Tibial nerve (tissue), 4 donors: ENCODE measurements at regions not wholly inside any gene's neighbourhood (a gene's known extent, or its start where the extent isn't known, plus 50 kb on each side); places are given as distances from the start of the nearest gene placed in this dataset.

ENCODE experiments used
- DNase-seq, 2 donors: peaks; one replicate each; pipeline ENCODE4 v3.0.0-alpha.2; 2019; ENCODE audit warnings: low spot score in 2 of 2
- H3K27ac ChIP-seq, 4 donors: fragments of 200-600 bp; sonication (generic) in 3 of 4; one replicate each; pipeline ENCODE4 v1.5.1; 2017 to 2019; ENCODE audit warnings: mild to moderate bottlenecking in 1 of 4
- H3K27me3 ChIP-seq, 2 donors: fragments of 200-600 bp; sonication (generic) in 1 of 2; one replicate each; pipeline versions ENCODE4 v1.5.1 to v1.6.0; 2017 to 2019
- H3K36me3 ChIP-seq, 3 donors: fragments of 200-600 bp; sonication (generic); one replicate each; pipeline ENCODE4 v1.5.1; 2018 to 2019
- H3K4me1 ChIP-seq, 4 donors: fragments of 200-600 bp; sonication (generic) in 3 of 4; one replicate each; pipeline ENCODE4 v1.5.1; 2017 to 2019
- H3K4me3 ChIP-seq, 4 donors: fragments of 200-600 bp; sonication (generic) in 3 of 4; one replicate each; pipeline ENCODE4 v1.5.1; 2017 to 2019; ENCODE audit warnings: mild to moderate bottlenecking in 1 of 4, moderate library complexity in 1 of 4
- H3K9me3 ChIP-seq, 4 donors: fragments of 200-600 bp; sonication (generic) in 3 of 4; one replicate each; pipeline ENCODE4 v1.5.1; 2017 to 2019
- CTCF ChIP-seq, 5 experiments: fragments of 200-600 bp in 3 of 5; fragments of 450-650 bp in 2 of 5; sonication (generic) in 3 of 5; IDR thresholded peaks; one replicate each; pipeline ENCODE4 v1.5.1; 2016 to 2019; ENCODE audit warnings: antibody characterized with exemption in 5 of 5, mild to moderate bottlenecking in 3 of 5, moderate library complexity in 2 of 5
- EP300 ChIP-seq, 2 donors: sonication (generic); formaldehyde crosslinking; IDR thresholded peaks; one replicate each; pipeline ENCODE4 v1.6.1; 2017; ENCODE audit warnings: antibody characterized with exemption in 2 of 2, mild to moderate bottlenecking in 1 of 2
- POLR2A ChIP-seq, 2 donors: fragments of 450-650 bp; IDR thresholded peaks; one replicate each; pipeline ENCODE4 v1.6.1; 2017; ENCODE audit warnings: antibody characterized with exemption in 2 of 2, mild to moderate bottlenecking in 2 of 2, moderate library complexity in 2 of 2
- WGBS, 2 donors: methylation state at CpG; one replicate each; pipeline ENCODE4 v1.1.5; 2018; 5-methylcytosine and 5-hydroxymethylcytosine counted together

- TF ChIP-seq CTCF (IDR thresholded peaks at IDR 0.05): no peak
- TF ChIP-seq POLR2A (IDR thresholded peaks at IDR 0.05): no peak
- no peak for TF ChIP-seq EP300 (IDR thresholded peaks at IDR 0.05)
- no peaks in the 10 kb centered on the region for H3K27me3 ChIP-seq
- H3K36me3 ChIP-seq: no peaks in the 10 kb centered on the region
- DNase-seq: no peak
- H3K9me3 ChIP-seq: no peaks in the 10 kb centered on the region
- no peak overlapping the region for H3K4me3 ChIP-seq
- peak overlapping the region in 2 of 4 donors; percentile 23 to 39 for H3K27ac ChIP-seq
- H3K4me1 ChIP-seq: peaks cover 0 to 17% (median 2%) of the 10 kb centered on the region in 4 donors
- 62 to 69% methylated on average over 3 of the region's 3 CpGs for WGBS, 2 donors
These were observed 1286.0 kb upstream of the GJE1 start for GRCh38 chr6:140846503-140847261.

GRCh38 chr6:140845701-140846100, 1287.0 kb upstream of the GJE1 start:
- no peak for TF ChIP-seq CTCF (IDR thresholded peaks at IDR 0.05)
- no peak for TF ChIP-seq POLR2A (IDR thresholded peaks at IDR 0.05)
- no peak for TF ChIP-seq EP300 (IDR thresholded peaks at IDR 0.05)
- DNase-seq: no peak
- H3K9me3 ChIP-seq: no peaks in the 10 kb centered on the region
- no peak overlapping the region for H3K4me3 ChIP-seq
- peaks cover 0 to 17% (median 2%) of the 10 kb centered on the region in 4 donors for H3K4me1 ChIP-seq
- H3K27me3 ChIP-seq: no peaks in the 10 kb centered on the region
- H3K27ac ChIP-seq: no peak overlapping the region
- H3K36me3 ChIP-seq: no peaks in the 10 kb centered on the region
- WGBS, 2 donors: 70 to 77% methylated on average over 1 of the region's 1 CpG

- DNase-seq: no peak
- 63 to 64% methylated on average over 3 of the region's 3 CpGs for WGBS, 2 donors
- Histone ChIP-seq H3K4me1 (peaks cover 0 to 14% (median under 1%) of the 10 kb centered on the region in 4 donors), H3K36me3 (no peaks in the 10 kb centered on the region), H3K4me3 (no peak overlapping the region), H3K9me3 (no peaks in the 10 kb centered on the region), H3K27me3 (no peaks in the 10 kb centered on the region), H3K27ac (no peak overlapping the region)
- TF ChIP-seq CTCF (IDR thresholded peaks at IDR 0.05): no peak
- no peak for TF ChIP-seq EP300 (IDR thresholded peaks at IDR 0.05)
- no peak for TF ChIP-seq POLR2A (IDR thresholded peaks at IDR 0.05)
These were observed 1288.6 kb upstream of the GJE1 start for GRCh38 chr6:140844167-140844566.

- TF ChIP-seq POLR2A (IDR thresholded peaks at IDR 0.05) (no peak), CTCF (IDR thresholded peaks at IDR 0.05) (no peak), EP300 (IDR thresholded peaks at IDR 0.05) (no peak)
- 16 to 27% methylated on average over 1 of the region's 1 CpG for WGBS, 2 donors
- Histone ChIP-seq H3K9me3 (no peaks in the 10 kb centered on the region), H3K27me3 (no peaks in the 10 kb centered on the region), H3K4me1 (peaks cover 0 to 25% (median 4%) of the 10 kb centered on the region in 4 donors), H3K36me3 (no peaks in the 10 kb centered on the region), H3K27ac (peak overlapping the region in 2 of 4 donors; percentile 59 to 78), H3K4me3 (no peak overlapping the region)
- DNase-seq: no peak
These were observed 1299.3 kb upstream of the GJE1 start for GRCh38 chr6:140833408-140833807.

GRCh38 chr6:140830666-140831065, 1302.1 kb upstream of the GJE1 start:
- no peak for TF ChIP-seq POLR2A (IDR thresholded peaks at IDR 0.05)
- TF ChIP-seq EP300 (IDR thresholded peaks at IDR 0.05): no peak
- no peak for TF ChIP-seq CTCF (IDR thresholded peaks at IDR 0.05)
- H3K27ac ChIP-seq: no peak overlapping the region
- H3K27me3 ChIP-seq: no peaks in the 10 kb centered on the region
- no peak for DNase-seq
- H3K36me3 ChIP-seq: no peaks in the 10 kb centered on the region
- H3K9me3 ChIP-seq: no peaks in the 10 kb centered on the region
- no peak overlapping the region for H3K4me3 ChIP-seq
- H3K4me1 ChIP-seq: peaks cover 0 to 25% (median 4%) of the 10 kb centered on the region in 4 donors
- 41 to 51% methylated on average over 1 of the region's 1 CpG for WGBS, 2 donors
